ENCODE measurements at regions not wholly inside any gene's neighbourhood (a gene's known extent, or its start where the extent isn't known, plus 50 kb on each side); places are given as distances from the start of the nearest gene placed in this dataset.
"Not testable (repeated sequence)": the region's sequence is repeated elsewhere in the genome, so short reads cannot be mapped to it uniquely, and the experiment has no call there.

- peak; percentile 71 for DNase-seq
These were observed 75.1 kb downstream of the KBTBD2 start for GRCh38 chr7:32816409-32816948.

- not testable (repeated sequence) for DNase-seq
These were observed 76.8 kb downstream of the KBTBD2 start for GRCh38 chr7:32814779-32815178.

DNA sequence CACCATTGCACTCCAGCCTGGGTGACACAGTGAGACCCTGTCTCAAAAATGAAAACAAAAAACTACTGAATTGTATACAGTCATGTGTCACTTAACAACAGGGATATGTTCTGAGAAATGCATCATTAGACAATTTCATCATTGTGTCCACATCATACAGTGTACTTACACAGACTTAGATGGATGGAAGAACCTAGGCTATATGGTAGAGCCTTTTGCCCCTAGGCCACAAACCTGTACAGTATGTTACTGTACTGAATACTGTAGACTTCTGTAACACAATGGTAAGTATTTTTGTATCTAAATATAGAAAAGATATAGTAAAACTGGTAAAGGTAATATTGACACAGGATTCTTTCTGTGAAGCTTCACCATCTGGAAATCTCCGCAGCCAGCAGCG is 81.7 kb downstream of the KBTBD2 start:
- no peak for DNase-seq

DNA sequence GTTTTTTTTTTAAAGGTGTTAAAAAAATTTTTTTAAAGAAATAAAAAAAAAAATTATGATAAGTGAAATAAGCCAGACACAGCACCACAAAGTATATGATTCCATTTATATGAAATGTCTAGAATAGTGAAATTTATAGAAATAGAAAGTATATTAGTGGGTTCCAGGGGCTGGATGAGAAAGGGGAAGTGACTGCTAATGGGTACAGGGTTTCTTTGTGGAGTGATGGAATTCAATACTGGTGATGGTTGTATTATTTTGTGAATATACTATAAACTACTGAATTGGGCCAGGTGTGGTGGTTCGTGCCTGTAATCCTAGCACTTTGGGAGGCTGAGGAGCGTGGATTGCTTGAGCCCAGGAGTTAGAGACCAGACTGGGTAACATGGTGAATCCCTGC is 82.2 kb downstream of the KBTBD2 start:
- DNase-seq = no peak

DNA sequence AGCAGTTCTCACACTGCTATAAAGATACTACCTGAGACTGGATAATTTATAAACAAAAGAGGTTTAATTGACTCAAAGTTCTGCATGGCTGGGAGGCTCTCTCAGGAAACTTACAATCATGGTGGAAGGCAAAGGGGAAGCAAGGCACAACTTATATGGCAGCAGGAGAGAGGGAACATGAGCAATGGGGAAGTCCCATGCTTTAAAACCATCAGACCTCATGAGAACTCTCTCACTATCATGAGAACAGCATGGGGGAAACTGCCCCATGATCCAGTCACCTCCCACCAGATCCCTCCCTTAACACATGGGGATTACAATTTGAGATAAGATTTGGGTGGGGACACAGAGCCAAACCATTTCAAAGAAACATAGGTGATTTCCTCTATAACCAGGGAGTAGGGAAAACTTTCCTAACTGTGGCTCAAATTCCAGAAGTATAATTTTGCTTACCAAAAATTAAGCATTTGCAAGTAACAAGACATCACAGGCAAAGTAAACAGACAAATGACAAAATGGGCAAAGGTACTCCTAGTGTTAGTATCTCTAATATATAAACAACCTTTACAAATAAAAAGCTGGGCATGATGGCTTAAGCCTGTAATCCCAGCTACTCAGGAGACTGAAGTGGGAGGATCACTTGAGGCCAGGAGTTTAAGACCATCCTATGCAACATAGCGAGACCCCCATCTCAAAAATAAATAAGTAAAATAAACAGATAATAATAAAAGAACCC is 88.0 kb downstream of the KBTBD2 start:
- DNase-seq = no peak

DNA sequence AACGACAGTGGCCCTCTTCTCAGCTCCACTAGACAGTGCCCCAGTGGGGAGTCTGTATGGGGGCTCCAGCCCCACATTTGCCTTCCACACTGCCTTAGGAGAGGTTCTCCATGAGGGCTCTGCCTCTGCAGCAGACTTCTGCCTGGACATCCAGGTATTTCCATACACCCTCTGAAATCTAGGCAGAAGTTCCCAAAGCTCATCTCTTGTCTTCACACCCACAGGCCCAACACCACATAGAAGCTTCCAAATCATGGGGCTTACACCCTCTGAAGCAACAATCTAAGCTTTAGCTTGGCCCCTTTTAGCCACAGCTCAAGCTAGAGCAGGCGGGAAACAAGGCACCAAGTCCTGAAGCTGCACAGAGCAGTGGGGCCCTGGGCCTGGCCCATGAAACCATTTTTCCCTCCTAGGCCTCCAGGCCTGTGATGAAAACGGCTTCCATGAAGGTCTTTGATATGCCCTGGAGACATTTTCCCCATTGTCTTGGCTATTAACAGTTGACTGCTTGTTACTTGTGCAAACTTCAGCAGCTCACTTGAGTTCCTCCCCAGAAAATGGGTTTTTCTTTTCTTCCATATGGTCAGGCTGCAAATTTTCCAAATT is 89.2 kb downstream of the KBTBD2 start:
- DNase-seq = no peak

DNA sequence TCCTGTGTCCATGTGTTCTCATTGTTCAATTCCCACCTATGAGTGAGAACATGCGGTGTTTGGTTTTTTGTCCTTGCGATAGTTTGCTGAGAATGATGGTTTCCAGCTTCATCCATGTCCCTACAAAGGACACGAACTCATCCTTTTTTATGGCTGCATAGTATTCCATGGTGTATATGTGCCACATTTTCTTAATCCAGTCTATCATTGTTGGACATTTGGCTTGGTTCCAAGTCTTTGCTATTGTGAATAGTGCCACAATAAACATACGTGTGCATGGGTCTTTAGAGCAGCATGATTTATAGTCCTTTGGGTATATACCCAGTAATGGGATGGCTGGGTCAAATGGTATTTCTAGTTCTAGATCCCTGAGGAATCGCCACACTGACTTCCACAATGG is 98.5 kb downstream of the KBTBD2 start:
- DNase-seq = not testable (repeated sequence)

DNA sequence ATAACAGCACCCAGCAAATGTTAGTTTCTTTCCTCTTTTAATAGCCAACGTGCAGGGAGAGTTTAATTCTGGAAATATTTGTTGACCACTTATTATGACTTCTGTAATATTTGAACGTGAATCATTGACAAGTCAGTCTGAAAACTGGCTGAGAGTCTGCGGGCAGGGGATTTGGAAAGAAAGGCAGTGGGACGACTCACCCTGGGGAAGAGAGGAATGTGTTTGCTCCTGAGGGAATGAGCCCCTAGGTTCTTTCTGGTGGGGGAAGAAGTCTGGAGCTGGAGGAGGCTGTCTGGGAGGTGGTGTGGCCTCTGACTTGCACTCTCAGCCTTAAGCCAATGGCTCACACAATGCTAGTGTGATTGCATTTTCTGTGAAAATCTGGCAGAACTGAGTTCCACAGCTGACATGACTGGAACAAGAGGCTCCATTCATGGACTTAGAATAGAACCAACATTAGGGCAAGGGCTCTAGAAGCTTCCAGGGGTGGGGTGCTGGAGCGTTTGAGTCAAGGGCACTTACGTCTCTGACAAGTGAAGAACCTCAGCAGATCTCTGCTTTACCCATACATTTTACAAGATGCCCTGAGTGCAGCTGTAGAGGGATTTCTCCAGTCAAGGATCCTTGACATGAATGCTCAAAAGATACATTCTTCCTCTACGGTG is 100.7 kb downstream of the KBTBD2 start:
- not testable (repeated sequence) for DNase-seq

GRCh38 chr7:32789266-32789665 is 102.3 kb downstream of the KBTBD2 start:
- DNase-seq = not testable (repeated sequence)

DNA sequence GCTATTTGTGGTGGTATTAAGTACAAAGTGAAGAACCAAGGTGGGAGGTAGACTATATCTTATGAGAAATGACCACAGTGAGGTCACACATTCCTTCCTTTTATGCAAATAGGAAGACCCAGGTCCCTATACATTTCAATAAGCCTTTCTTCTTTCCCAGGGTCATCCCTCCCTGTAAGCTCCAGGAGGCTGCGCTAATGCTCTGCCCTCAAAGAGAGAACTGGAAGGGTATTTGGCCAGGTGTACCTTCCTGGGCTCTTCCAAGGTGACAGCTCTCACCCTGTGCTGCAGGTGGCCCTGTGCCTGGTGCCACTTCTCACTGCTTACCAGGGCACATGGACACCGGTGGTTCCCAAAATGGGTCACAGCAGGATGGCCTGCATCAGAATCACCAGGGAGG is 103.4 kb downstream of the KBTBD2 start:
- DNase-seq = not testable (repeated sequence)

- DNase-seq = peak; percentile 60
These were observed 106.1 kb downstream of the KBTBD2 start for GRCh38 chr7:32785365-32785944.

- not testable (repeated sequence) for DNase-seq
These were observed 111.7 kb downstream of the KBTBD2 start for GRCh38 chr7:32779895-32780294.

DNA sequence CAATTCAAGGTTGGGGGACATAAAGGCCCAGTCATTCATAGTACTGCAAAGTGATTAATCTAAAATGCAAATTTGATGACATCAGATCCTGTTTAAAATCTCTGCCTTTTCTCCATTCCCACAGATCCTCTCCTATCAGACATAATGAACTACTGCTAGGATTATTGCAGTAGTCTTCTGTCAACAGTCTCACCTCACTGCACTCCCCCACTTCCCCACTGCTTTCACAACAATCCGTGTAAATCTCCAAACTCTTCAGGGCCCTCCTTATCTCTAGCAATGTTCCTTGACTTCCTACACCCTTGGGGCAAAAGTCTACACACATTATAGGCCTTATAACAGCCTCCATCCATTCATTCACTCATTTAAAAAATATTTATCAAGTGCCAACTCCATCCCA is 112.4 kb downstream of the KBTBD2 start:
- no peak for DNase-seq

DNA sequence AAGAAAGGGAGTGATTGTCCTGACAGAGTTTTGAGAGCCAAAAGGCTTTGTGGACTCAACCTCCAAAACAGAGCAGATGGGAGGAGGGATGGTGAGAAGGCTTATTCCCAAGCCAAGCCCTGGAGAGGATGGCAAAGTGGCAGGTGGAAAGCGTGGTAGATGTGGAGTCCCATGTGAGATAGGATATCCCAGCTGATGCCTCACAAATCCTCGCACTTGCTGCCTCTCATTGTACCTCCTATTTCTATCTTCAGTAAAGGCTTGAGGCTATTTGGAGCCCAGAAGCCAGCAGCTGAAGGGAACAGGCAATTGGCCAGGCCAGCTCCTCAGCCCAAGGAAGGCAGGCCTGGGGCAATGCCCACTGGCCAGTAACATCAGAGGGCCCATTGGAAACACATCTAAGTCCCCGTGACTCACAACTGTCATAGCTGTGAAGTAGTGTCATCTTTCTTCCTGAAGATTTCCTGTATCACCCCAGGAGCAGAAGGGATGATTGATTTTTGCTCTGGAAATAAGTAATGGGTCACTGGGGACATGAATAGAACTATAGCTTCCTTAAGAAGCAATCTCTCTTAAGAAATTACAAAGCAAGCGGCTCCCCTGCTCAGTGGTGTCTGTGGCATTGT is 114.4 kb downstream of the KBTBD2 start:
- not testable (repeated sequence) for DNase-seq

GRCh38 chr7:32776318-32776717 is 115.2 kb downstream of the KBTBD2 start:
- DNase-seq = not testable (repeated sequence)

- DNase-seq = not testable (repeated sequence)
These were observed 115.8 kb downstream of the KBTBD2 start for GRCh38 chr7:32775809-32776208.

GRCh38 chr7:32774541-32774951 is 117.0 kb downstream of the KBTBD2 start:
- DNase-seq = no peak

- not testable (repeated sequence) for DNase-seq
These were observed 122.6 kb downstream of the KBTBD2 start for GRCh38 chr7:32768866-32769510.

GRCh38 chr7:32768338-32768737 is 123.2 kb downstream of the KBTBD2 start:
- DNase-seq = not testable (repeated sequence)

DNA sequence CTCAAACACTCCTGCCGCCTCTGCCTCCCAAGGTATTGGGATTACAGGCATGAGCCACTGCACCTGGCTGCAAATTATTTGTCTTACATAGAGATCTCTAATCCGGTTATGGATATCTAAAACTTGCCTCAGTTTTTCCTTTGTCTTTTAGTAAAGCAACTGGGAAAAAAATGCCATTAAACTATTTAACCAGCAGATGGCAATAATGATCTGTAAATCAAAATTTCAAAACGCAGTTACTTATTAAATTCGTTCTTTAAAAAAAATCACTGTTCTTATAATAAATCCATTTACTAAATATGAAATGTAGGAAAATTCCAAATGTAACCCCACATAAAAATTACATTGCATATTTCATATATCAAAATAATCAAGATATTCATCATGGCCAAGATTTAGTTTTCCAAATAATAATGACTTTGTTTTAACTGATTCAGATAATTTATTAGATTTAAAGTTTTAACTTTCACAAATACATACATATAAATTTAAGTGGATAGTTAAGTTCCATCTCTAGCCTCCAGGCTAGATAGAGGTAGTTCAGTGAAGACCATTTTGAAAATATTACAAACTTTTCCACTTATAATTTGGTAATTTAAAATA is 125.8 kb downstream of the KBTBD2 start:
- DNase-seq = peak; percentile 42

- no peak for DNase-seq
These were observed 126.4 kb downstream of the KBTBD2 start for GRCh38 chr7:32765185-32765584.

DNA sequence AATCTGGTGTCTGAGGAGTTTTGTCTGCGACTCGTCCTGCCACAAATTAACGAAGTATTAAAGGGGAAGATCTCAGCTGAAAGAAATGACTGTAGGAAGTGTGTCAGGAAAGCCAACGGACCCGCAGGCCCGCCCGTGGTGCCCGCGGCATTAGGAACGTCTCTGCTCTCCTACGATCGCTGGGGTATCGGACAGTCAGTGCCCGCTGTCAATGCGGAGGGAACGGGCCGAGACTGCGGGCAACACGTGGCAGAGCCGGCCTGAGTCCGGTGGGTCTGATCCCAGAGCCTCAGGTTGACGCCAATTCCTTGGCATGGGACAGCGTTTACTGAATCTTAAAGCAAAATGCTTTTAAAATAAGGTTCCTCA is 128.7 kb downstream of the KBTBD2 start:
- DNase-seq = no peak
